GM20431 (cell line): ENCODE measurements at regions not wholly inside any gene's neighbourhood (a gene's known extent, or its start where the extent isn't known, plus 50 kb on each side); places are given as distances from the start of the nearest gene placed in this dataset.

ENCODE experiments used
- in situ Hi-C: fragments of 300-500 bp; cut with MseI, MboI; formaldehyde crosslinking; loops from one replicate; pipeline ENCODE4 v1.15.0; 2020; ENCODE audit warnings: low sequenced_read_pairs; ENCODE audit not compliant: unreplicated experiment

DNA sequence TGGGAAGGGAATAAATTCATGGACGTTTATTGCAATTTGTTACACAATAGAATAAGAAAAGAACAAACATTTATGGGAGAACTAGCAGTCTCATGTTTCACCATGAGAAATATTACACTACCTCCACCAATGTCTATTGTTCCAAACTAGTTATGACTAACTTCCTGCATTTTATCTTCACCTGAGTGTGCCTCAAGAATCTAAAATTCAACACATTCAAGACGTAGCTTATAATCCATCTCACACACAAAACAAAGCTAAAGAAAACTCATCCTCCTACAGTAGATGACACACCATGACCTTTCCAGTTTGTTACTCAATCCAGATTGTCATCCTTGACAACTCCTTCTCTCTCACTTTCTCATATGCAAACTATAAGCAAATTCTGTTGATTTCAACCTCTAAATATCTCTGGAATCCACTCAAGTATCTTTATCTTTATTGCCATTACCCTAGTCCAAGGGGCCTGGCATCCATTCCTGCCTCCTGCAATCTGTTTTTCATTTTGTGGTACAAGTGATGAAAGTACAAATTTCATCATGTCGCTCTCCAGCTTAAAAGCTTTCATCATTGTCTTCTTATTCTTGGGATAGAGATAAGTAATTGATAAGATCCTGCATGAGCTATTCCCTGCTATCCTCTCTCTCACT is 229.9 kb downstream of the NR2F2 start:
- in situ Hi-C loops: no loop called here

DNA sequence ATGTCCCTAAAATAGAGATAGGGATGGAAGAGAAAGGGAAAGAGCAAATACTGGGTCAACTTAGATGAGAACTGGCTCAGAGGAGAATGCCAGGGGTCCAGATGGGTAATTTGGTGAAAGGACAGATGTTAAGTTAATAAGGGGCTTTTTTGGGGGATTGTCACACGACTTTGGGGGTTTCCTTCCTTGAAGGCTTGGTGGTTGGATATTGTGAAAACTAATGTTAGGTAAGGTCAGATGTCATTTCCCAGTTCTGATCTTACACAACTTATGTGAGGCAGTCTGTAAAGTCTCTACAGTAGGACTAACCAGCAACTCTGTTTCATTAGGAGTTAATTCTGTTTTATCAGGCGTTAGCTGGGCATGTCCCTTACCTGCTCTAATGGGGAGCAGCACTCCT is 231.1 kb downstream of the NR2F2 start:
- in situ Hi-C loops: no loop called here

DNA sequence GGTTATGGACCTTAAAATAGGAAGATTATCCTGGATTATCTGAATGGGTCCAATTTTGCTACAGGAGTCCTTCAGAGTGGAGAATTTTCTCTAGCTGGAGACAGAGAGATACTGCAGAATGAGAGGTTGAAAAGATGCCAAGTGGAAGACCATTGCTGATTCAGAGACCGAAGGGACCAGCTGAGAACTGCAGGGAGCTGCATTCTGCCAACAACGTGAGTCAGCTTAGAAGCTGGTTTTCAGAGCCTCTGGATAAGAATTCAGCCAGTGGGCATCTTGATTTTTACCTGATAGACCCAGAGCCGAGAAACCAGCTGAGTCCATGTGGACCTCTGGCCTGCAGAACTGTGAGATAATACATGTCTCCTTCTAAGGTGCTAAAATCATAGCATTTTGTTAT is 234.0 kb downstream of the NR2F2 start:
- in situ Hi-C loops: no loop called here

DNA sequence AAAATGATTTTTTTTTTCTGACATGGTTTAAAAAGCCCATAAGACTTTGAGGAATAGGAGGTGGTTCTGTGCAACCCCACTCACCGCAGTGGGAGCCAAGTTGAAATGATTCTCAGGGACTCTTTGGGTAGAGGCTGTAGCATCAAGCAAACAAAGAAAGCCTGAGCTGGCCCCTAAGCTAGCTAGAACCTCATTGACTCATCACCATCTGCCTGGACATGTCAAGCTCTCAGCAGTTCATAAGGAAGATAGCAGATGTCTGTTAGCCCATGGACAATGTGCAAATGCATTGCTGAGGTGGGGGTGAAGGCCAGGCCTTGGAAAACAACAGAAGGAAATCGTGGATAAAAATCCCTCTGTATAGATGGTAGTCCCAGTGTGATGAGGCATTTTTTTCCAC is 234.8 kb downstream of the NR2F2 start:
- in situ Hi-C loops: no loop called here

DNA sequence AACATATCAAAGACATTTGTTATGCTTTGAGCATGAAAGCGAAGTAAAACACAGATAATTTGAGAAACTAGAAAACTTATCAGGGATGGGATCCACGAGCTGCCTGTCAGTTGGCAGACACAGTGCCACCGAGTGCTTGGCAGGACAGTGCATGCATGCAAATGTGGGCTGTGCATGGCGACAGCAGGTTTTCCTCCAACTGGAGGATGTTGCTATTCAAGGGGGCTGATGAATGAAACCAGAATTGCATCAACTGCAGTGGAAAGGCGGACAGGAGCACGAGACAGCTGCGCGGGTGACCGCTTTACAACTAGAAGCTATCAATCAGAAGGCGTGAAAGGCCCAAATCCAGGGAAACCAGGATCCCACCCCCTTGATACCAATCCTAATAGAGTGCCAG is 244.3 kb downstream of the NR2F2 start:
- in situ Hi-C loops: no loop called here

DNA sequence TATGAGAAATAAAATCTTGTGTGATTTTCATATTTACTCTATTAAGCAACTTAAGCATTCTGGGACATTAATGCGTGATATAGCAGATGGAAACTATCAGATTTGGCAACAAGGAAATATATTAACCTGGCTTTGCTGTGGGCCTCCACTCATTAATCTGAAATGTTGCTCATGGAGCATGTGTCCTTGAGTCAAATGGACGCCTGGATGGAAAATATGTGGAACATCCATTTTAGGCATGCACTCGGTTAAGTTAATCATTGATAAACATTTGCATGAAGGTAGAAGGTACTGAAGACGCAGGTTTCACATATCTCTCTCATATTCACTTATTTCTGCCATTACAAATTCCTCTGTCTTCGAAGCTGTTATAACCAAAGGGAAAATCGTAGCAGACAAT is 246.1 kb downstream of the NR2F2 start:
- in situ Hi-C loops: no loop called here

DNA sequence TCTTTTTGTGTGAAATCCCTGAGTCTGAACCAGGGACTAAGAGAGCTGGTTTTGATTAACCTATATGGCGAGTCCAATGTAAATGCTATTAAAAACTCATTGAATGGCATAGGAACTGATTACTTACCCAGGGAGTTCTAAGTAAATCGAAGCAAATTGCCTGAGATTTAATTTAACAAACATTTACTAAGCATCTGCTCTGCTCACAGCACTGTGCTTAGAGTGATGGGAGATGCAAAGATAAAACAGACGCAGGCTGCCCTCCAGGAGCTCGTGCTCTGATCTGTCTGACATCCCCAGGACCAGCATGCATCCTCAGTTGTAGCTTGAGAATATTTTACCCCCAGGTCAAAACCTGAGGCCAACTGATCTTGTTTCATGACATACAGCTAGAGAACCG is 247.9 kb downstream of the NR2F2 start:
- in situ Hi-C loops: no loop called here

DNA sequence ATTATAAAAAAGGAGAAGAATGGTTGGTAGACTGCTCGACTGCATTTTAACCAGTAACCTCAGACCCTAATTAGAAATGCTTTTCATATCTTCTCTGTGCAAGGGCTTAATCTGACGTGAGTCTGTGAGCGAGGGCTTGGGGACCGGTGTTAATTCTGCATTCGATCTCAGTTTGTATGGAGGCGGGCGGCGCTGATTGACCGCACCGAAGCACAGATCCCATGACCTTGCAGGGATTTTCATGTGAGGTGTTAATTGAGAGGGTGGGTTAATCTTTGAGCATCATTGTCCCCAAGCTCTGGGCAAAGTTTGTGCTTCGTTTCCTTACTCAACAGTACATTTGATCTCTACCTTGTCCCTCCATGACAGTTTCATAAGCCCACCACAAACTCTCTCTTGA is 250.9 kb downstream of the NR2F2 start:
- in situ Hi-C loops: no loop called here

DNA sequence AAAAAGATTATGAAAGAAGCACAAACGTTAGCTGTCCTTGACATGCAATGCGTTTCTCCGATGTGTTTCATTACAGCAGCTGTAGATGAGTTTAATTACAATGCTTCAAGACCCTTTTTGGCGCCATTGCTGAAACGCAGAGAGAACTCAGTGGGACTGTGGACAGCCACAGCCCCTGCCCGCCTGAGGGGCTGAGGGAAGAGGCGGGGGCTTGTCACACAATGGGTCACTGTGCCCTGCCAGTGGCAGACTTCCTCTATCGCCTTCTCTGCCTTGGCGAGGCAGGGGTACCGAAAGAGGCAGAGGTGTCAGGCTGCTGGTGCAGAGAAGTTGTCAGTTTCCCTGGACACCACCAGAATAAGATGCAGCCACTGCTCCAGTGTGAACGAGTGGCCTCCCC is 252.0 kb downstream of the NR2F2 start:
- in situ Hi-C loops: no loop called here

DNA sequence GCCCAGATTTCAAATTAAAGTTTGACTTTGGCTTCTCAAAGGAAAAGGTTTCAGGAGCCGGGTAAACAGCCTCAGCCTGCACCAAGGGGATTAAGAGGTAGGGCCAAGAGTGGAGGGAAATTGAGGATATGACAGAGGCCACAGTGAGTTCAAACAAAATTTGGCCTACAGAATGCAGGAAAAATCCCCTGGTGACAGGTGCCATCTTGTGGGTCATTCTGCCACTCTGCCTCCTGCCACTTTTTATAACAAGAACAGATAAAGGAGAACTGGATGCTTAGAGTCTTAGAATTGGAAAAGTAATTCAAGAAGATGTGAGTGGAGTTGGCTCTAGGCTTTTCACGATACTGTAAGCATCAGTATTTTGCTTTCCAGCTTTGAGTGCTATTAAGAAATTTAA is 253.2 kb downstream of the NR2F2 start:
- in situ Hi-C loops: no loop called here

DNA sequence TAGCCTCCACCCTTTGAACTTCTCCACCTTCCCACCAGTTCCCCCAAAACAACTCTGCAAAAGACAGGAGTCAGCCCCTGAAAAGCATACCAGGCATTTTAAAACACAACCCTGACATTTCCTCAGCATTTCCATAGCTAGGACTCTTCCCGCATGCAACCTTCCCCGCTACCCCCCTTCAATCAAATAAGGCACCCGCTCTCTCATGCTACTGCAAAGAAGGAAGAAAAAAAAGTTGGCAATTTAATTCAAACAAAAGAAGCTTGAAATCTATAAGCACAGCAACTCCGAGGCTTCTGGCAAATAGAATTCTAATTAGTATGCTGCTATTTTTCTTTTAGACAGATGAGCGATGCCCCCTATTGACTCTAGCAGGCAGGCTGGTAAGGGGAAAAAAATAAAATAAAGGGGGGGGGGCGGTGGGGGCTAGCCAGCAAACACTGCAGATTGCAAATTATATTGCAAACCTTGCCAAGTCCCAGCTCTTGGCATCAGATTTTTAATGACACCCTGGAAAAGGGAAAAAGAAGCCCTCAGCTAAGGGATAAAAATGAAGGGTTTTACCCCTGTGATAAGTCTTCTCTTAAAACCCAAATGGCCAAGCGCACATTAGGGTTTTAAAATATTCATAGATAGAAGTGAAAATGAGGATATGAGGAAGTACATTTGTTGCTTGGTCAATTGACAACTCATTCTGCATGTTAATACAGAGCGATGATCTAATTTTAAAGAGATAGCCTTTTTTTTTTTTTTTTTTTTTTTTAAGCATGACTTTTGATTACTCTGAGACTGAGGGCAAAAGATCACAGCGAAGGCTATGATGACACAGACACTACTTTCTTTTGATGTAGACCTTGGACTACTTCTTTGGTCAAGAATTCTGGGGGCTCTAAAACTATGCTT is 255.2 kb downstream of the NR2F2 start:
- in situ Hi-C loops: no loop called here

DNA sequence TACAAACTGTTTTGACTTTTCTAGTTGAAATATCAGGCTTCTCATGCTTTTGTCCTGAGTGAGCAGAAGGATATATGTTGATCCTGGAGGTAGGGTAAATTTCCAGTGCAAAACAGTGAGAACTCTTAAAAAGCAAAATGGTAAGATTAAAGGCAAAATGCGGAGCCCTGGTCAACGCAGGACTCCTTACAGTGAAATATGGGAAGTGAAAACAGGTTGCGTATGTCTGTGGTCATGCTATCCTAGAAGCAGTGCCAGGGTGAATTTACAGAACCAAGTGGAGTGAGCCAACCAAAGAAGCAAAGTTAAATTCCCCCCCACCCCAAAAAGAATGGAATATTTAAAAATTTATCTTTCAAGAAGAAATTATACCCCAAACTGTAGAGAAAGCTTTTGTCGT is 256.4 kb downstream of the NR2F2 start:
- in situ Hi-C loops: no loop called here

DNA sequence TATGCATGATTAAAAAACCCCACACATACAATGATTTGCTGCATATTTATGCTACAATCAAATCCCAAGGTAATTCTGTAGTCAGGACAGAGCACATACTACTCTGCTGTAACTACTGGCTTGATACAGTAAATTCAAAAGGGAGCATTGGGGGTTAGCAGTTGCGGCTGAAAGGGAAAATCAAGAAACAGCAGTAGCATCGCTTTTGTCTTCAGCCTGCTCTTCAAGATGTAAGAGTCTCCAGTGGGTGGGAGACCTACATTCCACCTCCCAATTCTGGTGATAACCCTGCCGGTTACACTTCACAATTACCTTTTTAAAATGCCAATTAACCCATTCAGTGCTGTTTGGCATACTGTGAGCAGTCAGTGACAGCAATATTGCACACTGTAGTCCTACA is 259.4 kb downstream of the NR2F2 start:
- in situ Hi-C loops: no loop called here

DNA sequence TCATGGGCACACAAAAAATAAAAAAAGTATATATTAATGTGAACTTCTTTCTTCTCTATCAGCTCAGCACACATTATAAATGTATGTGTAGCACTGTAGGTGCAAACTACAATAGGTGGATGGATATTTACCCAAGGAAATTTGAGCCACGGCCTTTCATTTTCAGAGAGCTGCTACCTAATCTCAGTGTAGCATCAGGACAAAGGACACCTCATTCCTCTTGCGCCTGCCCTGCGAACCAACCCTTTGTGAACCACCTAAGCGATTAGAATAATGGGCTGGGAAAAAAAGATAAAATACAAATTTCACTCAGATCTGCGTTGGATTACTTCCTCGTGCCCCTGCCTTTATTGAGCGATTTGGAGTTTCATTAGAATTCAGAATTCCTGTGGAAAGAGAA is 263.2 kb downstream of the NR2F2 start:
- in situ Hi-C loops: no loop called here

DNA sequence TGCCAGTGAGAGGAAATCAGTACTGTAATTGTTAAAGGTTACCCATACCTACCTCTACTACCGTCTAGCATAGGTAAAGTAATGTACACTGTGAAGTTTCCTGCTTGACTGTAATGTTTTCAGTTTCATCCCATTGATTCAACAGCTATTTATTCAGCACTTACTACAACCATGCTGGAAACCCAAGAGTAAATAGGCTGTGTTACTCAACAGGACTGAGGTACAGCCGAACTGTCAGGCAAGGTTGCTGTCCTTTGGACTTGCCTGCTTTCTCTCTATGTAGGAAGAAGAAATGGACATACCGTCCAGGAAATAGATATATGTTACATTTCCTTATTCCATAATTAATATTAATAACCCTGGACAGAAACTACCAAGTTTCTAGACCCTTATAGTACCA is 265.5 kb downstream of the NR2F2 start:
- in situ Hi-C loops: no loop called here

DNA sequence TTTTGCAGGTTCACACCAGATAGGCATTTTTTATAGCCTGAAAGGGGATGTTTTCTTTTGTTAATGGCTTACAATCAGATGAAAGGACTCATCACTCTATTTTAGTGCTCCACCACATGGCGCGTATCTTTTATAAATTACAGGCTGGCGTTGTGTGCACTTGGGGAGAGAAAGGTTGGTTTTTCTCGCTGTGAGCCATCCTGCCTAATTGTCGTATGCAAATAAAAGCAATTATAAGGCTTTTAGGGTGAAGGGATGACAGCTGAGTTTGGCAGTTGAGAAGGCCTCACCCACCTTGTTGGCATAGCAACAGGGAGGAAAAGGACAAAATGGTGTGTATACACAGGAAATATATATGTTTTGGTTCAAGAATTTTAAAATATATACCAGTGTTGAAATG is 268.0 kb downstream of the NR2F2 start:
- in situ Hi-C loops: no loop called here

DNA sequence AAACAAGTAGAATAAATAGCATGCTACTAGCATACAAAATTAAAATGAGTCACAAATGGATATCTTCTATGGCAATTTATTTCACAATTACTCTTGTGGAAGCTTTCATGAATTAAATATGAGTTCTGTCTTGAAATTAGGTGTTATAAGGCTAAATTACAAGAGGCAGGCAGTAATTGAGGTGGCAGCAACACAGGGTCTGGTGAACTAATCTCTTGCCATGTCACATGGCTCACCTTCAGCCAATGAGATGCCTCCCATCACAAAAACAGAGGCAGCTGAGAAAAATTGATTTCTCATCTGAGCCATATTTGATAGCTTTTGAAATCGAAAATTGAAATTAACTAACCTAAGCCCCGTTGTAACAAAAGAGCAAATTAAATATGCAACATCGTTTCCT is 268.8 kb downstream of the NR2F2 start:
- in situ Hi-C loops: no loop called here

DNA sequence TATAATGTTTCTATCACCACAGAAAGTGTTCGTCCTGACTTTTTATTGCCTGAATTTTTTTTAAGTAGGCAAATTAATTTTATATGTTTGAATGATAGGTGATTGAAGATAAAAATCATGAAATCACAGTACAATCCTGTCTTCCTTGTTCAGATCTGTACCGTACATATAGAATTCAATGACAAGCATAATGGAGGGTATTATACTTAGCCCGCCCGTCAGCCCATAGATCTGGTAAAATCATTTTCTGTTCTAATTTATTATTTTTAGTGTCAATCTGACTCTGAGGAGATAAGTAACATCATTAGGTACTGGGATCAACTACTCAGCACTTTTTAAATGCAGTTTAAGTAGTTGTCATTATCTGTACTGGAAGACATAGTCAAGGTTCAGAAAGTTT is 269.9 kb downstream of the NR2F2 start:
- in situ Hi-C loops: no loop called here

DNA sequence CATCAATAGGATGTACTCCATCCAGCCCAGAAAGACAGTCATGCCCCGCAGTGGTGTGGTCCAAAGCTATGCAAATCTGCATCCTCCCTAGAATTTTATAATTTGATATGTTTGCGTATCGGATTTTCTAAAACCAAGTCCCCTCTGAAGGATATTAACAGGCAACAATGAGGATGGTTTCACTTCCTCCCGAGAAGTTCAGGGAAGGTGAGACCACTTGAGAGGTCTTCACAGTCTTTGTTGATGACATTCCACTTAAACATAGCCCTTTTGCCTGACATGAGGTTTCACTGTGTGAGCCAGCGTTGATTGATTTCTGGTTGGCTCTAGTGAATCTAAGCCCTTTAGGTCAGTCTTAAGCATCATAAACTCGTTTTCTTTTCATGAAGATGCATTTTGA is 276.1 kb downstream of the NR2F2 start:
- in situ Hi-C loops: no loop called here

DNA sequence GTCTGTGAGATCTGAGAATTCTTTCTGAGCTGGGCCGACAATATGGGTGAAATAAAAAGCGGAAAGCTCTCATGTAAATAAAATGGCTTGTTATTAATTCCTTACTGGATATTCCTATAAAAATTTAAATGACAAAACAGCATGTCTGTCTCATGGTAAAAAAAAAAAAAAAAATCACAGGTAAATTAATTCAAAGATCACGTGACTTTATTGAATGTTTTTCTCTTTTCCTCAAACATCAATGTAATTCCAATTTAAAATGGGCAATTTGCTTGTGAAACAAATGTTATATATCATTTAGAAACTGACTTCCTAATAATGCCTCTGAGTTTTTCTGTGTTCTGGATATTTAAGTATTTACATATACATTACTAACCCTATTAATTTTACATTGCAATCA is 280.3 kb downstream of the NR2F2 start:
- in situ Hi-C loops: no loop called here

DNA sequence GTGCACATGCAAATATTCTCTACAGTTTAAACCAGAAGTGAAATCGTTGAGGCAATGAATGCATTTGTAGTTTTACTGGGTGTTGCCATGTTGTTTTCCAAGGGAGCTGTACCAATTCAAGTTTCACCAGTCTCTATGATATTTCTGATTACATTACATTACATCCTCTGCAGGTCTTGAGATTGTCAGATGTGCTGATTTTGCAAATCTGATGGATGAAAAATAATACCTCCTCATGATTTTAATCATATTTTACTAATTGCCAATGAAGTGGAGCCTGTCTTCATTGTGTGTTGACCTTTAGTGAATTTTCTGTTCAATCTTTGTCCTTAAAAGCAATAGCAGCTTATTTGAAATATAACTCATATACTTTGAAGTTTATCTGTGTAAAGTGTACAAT is 282.4 kb downstream of the NR2F2 start:
- in situ Hi-C loops: no loop called here

DNA sequence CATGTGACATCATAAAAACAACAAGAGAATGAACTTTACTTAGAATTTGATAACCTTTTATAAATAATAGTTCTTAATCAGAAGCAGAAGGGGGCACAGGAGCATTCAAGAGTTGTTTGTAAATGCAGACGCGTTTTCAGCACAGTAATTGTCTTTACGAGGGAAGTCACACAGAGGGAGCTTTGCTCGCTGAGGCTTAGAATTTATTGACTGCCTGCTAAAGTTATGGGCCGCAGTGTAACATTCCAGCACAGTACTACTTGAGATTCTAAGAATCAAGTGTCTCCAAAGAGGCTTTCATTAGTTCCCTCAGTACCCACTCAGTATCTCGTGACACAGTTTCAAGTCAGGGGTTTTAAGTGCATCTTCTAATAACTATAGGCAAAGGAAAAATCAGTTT is 288.7 kb downstream of the NR2F2 start:
- in situ Hi-C loops: no loop called here
